Nephron (organoid): ENCODE measurements at regions not wholly inside any gene's neighbourhood (a gene's known extent, or its start where the extent isn't known, plus 50 kb on each side); places are given as distances from the start of the nearest gene placed in this dataset.

Experiments used
- H3K27ac Mint-ChIP-seq, 3 experiments: 2 replicates each; pipeline ENCODE4 v1.8.0; 2020; ENCODE audit warnings: mixed read lengths in 3 of 3, mild to moderate bottlenecking in 2 of 3, moderate library complexity in 1 of 3
- H3K27me3 Mint-ChIP-seq: 2 replicates; pipeline ENCODE4 v1.8.0; 2021; ENCODE audit warnings: low read depth, mild to moderate bottlenecking, moderate library complexity, mixed read lengths
- H3K36me3 Mint-ChIP-seq: 2 replicates; pipeline ENCODE4 v1.8.0; 2020; ENCODE audit warnings: low read depth, mixed read lengths
- H3K4me1 Mint-ChIP-seq: 2 replicates; pipeline ENCODE4 v1.8.0; 2020; ENCODE audit warnings: mixed read lengths
- H3K4me3 Mint-ChIP-seq, 3 experiments: 2 replicates each; pipeline ENCODE4 v1.8.0; 2020; ENCODE audit warnings: mild to moderate bottlenecking in 3 of 3, mixed read lengths in 3 of 3, moderate library complexity in 2 of 3
- H3K9me3 Mint-ChIP-seq: 2 replicates; pipeline ENCODE4 v1.8.0; 2020; ENCODE audit warnings: mixed read lengths
- CTCF ChIP-seq, 3 experiments: fragments of 200-600 bp; sonication (generic); IDR thresholded peaks; one replicate each; pipeline ENCODE4 v1.5.0; 2021; ENCODE audit warnings: antibody characterized with exemption in 3 of 3; ENCODE audit not compliant: unreplicated experiment in 3 of 3

GRCh38 chr18:4524096-4524495 lies 69.0 kb upstream of the DLGAP1 start:
- Mint-ChIP-seq H3K27ac (no peak overlapping the region), H3K36me3 (no peaks in the 10 kb centered on the region), H3K4me3 (no peak overlapping the region), H3K9me3 (peaks cover 5% of the 10 kb centered on the region), H3K27me3 (peaks cover 3% of the 10 kb centered on the region), H3K4me1 (no peaks in the 10 kb centered on the region)
- no peak for TF ChIP-seq CTCF (IDR thresholded peaks at IDR 0.05; ENCODE audit: unreplicated experiment in 3 of 3)

- no peak overlapping the region for H3K4me3 Mint-ChIP-seq
- no peaks in the 10 kb centered on the region for H3K4me1 Mint-ChIP-seq
- H3K27ac Mint-ChIP-seq: no peak overlapping the region
- no peak for TF ChIP-seq CTCF (IDR thresholded peaks at IDR 0.05; ENCODE audit: unreplicated experiment in 3 of 3)
- no peaks in the 10 kb centered on the region for H3K36me3 Mint-ChIP-seq
- no peaks in the 10 kb centered on the region for H3K9me3 Mint-ChIP-seq
- H3K27me3 Mint-ChIP-seq: no peaks in the 10 kb centered on the region
Measured at GRCh38 chr18:4511166-4511565, 56.1 kb upstream of the DLGAP1 start.

GRCh38 chr18:4510711-4511110 lies 55.6 kb upstream of the DLGAP1 start:
- Mint-ChIP-seq H3K4me3 (no peak overlapping the region), H3K27me3 (no peaks in the 10 kb centered on the region), H3K36me3 (no peaks in the 10 kb centered on the region), H3K27ac (no peak overlapping the region), H3K9me3 (no peaks in the 10 kb centered on the region), H3K4me1 (no peaks in the 10 kb centered on the region)
- TF ChIP-seq CTCF (IDR thresholded peaks at IDR 0.05; ENCODE audit: unreplicated experiment in 3 of 3): no peak

- Mint-ChIP-seq H3K4me1 (no peaks in the 10 kb centered on the region), H3K4me3 (no peak overlapping the region), H3K36me3 (no peaks in the 10 kb centered on the region), H3K27me3 (no peaks in the 10 kb centered on the region), H3K27ac (no peak overlapping the region), H3K9me3 (no peaks in the 10 kb centered on the region)
- TF ChIP-seq CTCF (IDR thresholded peaks at IDR 0.05; ENCODE audit: unreplicated experiment in 3 of 3): no peak
Measured at GRCh38 chr18:4510160-4510559, 55.1 kb upstream of the DLGAP1 start.
